HG02973 (cell line): ENCODE measurements at regions not wholly inside any gene's neighbourhood (a gene's known extent, or its start where the extent isn't known, plus 50 kb on each side); places are given as distances from the start of the nearest gene placed in this dataset.
"Not testable (repeated sequence)": the region's sequence is repeated elsewhere in the genome, so short reads cannot be mapped to it uniquely, and the experiment has no call there.

Experiments used
- ATAC-seq: cut with Tn5 transposase; IDR thresholded peaks from one replicate; pipeline ENCODE4 v1.9.1; 2021; ENCODE audit warnings: moderate library complexity; ENCODE audit not compliant: unreplicated experiment

DNA sequence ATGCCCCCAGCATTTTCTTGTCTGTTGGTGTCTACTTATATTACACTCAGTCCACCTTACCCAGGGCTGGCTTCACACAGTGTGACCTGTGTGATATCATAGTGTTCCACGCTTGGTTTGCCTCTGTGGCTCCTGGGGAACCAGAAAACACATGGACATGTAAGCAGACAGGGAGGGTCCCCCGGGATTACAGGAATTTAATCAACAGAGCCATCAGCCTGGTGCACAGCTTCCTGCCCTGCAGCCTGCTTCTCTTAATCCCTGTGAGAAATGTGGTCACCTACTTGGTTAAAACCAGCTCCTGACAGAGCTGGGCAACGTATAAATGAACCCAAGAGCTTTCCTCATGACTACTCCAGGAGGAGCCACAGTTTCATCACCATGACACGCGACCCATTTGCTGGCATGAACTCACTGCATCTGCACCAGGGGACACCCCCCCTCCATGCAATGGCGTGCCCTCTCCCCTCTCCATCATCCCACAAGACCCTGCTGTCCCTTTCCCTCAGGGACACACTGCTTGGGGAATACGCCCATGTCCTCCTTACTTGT, 152.1 kb downstream of the UQCRFS1 start:
- no peak for ATAC-seq

DNA sequence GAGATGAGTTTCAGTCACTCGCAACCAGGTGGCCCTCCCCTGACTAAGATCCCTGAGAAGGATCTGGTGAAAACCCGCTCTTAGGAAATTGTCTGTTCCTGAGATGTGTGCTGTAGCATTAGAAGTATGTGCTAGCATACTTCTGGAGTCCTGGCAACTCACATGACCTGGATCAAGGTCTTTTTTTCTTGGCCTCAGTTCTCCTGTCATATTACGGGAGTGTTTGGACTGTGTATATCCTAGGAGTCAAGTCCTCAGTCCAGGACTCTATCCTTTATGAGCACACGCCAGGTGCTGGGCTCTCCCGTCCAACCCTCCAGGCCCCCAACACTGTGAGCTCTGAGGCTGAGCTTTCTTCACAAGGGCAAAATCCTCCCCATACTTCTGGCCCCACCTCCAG, 156.4 kb downstream of the UQCRFS1 start:
- no peak for ATAC-seq

DNA sequence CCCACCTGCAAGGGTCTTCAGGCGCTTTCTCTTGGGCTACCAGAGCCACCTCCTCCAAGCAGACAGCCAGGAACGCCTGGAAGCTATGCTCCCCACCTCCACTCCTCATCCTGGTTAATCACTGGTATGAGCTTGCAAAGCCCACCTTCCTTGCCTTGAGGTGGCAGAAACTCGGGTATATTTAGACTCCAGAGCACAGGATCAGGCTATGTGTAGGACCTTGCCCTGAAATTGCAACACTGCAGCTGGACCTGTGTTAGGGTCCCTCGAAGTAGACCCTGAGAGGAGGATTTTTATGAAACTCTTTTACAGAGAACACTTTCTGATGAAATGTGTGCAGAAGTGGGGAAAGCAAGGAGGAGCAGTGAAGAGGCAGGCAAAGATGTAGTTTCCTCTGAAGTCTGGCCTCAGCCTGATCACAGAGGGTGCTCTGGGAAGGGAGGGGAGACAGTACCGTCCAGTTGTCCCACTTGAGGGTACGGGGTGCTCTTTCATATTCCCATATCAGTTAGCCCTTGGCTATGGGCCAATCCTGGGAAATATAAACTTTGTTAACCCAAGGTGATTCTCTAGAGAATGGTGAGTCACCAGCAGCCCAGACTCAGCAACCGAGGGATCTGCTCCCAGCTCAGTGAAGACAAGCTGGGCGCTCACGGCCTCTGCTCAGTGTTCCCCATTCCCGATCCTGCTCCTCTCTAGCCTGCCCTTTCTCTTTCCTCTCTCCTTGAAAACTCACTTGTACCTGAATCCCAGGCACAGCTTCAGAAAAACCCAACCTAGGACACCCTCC, 157.9 kb downstream of the UQCRFS1 start:
- ATAC-seq, result no peak

DNA sequence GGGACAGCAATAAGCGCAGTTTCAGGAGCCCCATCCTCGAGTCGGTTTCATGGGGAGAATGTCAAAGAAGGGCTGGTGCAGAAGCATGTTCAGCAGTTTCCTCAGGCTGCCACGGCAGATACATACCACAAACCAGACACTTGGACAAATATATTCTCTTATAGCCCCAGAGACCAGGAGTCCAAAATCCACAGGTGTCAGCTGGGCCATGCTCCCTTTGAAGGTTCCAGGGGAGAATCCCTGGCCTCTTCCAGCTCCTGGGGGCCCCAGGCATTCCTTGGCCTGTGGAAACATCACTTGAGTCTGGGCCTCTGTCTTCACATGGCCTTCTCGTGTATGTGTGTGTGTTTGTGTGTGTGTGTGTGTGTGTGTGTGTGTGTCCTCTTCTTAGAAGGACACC, 164.1 kb downstream of the UQCRFS1 start:
- no peak for ATAC-seq

DNA sequence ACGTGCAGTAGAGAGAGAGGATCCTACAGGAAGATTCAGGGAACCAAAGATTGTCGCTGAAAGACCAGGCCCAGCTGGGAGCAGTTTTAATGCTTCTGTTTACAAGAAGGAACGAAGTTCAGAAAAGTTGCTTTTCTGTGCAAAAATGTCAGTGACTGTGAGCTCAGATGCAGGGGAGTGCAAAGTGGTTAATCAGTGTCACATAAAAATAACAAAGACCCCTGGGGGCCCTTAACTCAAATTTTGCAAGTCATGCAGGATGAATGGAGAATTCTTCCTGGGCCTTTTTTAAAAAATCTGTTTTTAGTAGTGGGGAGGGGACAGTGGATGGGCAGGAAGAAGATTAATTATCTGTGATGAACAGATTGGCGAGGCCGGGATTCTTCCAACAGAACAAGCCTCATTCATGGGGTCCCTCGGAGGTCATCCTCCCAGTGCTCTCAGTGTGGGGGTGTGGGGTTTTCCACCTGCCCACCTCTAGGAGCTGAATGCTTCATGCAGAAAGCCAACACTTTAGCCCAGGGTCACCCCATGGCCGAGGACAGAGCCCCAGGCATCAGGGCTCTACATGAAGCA, 167.2 kb downstream of the UQCRFS1 start:
- ATAC-seq, result no peak

DNA sequence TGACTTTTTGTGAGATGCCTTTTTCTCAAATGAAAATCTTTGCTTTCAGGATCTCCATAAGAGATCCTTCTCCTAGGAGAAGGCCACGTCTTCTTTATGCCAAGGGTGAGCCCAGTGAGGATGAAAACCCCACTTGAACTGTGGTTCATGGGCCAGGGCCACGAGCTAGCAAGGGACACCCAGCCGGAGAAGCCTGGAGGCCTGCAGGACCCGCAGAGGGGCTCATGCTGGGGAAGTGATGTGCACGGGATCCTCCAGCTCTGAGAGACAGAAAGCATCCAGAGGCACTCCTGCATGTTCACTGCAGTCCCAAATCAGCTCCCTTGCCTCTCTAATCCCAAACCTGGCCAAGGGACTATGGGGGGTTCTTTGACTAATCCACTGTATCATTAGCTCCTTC, 168.9 kb downstream of the UQCRFS1 start:
- no peak for ATAC-seq

DNA sequence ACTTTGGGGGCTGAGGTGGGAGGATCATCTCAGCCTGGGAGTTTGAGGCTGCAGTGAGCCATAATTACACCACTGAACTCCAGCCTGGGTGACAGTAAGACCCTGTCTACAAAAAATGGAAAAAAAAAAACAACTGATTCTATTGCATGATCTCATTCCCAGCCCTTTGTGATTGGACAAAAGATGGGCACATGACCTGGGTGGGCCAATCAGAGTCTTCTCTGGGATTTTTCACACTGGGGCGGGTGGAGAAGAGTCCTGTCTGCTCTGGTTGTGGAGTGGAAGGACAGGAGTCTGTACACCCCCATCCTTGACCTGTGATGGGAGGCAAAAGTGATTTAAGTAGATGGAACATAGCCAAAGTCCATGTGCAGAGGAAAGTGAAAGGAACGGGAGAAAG, 170.5 kb downstream of the UQCRFS1 start:
- no peak for ATAC-seq

DNA sequence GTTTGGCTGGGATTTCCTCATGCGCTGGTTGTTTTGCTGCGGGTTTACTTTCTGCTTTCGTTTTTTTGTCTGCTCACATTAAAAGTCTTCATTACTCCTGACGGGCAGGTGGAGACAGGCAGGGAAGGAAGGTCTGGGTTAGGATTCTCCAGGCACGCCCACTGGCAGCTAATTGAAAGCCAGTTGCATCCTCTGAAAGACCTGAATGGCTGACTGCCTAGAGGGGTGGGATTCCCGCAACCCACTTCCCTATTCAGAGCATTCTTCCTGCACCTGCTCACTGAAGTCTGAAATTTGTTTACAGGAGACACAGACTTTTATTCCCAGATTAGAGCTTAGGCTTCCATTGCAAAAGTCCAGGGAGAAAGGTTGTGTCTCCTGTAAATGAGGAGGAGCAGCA, 172.0 kb downstream of the UQCRFS1 start:
- no peak for ATAC-seq

DNA sequence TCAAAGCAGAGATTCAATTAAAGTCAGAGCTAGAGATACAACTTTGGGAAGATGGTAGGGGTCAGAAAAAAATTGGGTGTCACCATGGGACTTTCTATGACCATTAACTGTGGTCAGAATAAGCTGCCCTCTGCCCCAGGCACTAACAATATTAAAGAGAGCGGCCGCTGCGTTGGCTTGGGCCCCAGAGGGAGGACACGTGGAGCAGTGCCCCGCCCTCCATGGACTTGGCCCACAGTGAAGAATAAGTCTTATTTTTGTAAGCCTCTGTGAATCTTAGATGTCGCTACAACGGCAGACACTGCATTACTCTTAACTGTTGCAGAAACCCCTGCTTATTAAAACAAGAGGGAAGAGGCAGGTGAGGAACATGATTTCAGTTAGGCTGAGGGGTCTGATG, 172.7 kb downstream of the UQCRFS1 start:
- ATAC-seq, result no peak

DNA sequence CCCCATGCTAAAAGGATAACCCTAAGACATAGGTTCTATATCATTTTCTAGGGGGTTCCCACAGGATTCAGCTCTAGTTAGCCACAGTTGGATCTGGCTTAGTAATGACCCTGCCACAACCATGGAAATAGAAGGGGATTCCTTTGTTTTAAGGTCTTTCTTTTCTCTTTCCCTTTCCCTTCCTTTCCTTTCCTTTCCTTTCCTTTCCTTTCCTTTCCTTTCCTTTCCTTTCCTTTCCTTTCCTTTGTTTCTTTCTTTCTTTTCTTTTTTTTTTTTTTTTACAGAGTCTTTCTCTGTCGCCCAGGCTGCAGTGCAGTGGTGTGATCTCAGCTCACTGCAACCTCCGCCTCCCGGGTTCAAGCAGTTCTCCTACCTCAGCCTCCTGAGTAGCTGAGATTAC, 173.9 kb downstream of the UQCRFS1 start:
- not testable (repeated sequence) for ATAC-seq

DNA sequence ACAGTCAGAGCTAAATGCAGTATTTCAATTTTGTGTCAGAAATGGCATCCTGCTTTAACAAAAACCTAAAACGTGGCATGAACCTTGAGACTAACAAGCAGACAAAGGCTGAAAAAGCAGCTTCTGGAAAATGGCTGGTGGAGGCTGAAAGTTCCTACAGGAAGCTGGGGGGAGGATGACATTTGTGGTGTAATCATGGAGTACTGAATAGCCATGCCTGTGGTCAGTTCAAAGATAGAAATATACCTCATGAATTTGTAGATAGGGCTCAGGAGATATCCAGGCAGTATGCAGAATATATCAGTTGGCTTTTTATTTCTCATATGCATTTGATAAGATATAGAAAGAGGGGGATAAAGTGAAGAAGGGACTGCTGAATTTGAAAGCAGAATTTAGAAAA, 181.7 kb downstream of the UQCRFS1 start:
- ATAC-seq, result no peak

DNA sequence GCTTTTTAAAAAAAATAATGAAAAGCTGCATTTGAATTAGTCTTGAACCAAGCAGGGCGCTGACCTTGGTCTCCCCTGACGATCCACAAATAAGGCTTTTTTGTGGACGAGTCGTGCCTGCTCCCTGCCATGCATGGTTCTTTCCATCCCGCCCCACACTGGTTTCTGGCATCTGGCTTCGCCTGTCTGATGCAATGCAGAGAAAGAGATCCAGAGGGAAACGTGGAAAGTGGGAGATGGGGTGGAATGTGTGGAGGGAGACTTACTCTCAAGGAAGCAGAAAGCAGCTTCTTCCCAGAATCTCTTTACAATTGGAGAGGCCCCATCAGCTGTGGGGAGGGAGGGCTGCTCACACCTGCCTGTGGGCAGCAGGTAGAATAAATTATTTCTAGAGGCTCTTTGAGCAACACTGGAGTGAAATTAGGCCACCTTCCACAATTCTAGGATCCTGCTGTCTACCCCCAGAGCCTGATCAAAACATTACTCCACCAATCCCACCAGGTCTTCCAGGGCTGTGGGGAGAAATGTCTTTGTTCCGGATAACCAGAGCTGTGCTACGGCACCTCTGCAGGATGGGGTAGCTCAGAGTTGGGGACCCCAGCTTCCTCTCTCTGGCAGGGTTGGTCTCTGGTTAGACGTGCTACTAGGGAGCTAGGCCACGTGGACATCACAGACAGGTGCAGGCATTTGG, 183.5 kb downstream of the UQCRFS1 start:
- no peak for ATAC-seq

DNA sequence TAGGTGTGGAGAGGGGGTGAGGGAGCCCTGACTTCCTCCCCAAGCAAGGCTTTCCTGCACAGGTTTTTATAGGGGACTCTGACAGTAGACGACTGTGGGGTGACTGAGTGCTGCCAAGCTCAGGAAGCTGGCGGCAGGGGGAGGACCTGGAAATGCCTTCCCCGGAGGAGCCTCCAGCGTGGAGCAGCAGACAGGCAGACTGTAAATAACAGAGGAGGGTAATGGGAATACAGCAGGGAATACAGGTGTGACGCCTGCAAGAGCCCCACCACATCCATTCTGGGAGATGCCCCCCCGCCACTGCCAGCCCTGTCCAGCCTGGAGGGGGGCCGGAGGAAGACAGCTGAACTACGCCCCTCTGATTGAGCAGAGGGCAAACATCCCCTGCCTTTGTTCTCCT, 190.4 kb downstream of the UQCRFS1 start:
- ATAC-seq, result no peak

DNA sequence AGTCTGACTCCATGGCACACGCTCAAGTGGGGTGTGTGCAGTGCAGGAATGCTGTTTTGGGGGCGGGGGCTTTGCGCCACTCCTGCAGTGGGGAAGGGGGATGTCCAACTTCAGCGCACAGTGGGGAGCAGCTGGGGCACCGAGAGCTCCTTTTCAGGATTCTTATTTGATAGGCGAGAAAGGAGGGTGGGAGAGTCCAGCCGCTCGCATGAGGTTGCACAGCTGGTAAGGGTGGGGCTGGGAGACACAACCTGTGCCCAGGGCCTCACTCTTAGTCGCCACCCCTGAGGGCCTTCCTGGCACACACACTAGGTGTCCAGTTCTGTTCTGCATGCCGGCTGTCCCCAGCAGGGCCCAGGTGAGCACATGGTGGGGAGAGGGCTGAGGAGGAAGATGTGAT, 190.8 kb downstream of the UQCRFS1 start:
- no peak for ATAC-seq

DNA sequence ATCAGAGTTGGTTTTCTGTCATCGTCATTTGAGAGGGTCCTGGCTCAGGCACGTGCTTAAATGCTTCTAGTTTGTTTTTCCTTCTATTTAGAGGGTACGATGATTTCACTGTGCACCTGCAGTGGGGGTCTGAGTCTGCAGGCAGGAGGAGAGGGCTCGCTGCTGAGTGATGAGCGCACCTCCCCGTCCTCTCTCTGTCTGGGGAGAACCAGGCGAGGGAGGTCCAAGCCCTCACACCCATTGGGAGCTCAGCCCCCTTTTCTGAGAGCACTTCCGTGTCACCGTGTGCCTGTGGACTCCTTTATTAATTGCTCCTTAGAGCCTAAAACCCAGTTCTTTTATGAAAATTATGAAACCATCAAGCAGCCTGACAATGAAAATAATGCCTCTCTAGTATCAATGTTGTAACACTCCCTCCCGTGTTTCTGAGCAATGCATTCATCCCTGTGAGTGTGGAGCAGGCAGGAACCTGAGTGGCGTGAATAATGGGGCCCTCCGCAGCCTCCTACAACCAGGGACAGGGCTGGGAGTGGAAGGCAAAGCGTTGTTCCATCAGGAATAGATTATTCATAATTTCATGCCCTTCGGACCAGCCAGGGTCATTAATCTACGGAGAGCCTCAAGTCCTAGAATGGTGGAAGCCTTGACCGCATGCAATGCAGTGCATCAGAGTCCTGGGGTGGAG, 191.6 kb downstream of the UQCRFS1 start:
- no peak for ATAC-seq

DNA sequence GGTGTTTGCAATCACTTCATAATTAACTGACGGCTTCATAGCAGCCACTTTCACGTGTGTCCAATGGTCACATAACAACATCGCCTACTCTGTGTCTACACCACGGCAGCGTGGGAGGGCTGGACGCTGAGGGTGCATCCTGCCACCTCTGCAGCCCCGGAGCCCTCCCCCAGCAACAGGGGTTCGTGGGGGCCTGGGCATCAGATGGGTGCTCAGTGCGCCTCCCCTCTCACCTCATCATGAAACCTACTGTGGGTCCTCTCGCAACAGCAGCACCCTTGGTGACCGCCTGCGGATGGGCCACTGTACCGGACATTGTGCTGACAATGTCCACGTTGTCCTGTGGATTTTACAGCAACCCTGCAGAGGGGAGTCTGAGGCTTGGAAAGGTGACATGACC, 193.5 kb downstream of the UQCRFS1 start:
- no peak for ATAC-seq

DNA sequence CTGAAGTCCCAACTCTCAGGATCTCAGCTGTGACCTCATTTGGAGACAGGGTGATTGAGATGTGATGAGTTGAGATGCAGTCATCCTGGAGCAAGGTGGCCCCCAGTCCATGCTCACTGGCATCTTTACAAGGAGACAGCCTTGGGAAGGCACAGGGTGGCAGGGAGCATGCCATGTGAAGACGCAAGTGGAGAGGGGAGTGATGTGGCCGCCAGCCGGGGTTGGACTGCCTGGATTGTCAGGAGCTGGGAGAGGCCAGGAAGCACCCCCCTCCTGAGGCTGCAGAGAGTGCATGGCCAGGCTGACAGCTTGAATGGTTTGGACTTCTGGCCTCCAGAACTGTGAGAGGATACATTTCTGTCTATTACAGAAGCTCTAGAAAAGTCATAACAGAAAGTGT, 194.4 kb downstream of the UQCRFS1 start:
- no peak for ATAC-seq

DNA sequence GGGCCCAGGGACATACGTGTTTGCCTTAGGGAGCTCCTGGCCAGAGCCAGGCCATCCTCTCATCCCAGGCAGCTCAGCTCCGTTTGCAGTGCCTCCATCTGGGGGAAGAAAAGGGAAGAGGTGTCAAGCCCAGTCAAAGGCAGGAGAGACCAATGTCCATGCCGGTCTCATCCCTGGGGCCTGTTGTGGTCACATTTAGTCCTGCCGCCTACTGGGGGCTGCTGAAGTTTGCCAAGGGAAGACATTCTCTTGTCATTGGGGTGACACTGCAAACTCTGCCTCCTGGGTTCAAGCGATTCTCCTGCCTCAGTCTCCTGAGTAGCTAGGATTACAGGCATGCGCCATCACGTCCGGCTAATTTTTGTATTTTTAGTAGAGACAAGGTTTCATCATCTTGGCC, 195.2 kb downstream of the UQCRFS1 start:
- ATAC-seq, result no peak

DNA sequence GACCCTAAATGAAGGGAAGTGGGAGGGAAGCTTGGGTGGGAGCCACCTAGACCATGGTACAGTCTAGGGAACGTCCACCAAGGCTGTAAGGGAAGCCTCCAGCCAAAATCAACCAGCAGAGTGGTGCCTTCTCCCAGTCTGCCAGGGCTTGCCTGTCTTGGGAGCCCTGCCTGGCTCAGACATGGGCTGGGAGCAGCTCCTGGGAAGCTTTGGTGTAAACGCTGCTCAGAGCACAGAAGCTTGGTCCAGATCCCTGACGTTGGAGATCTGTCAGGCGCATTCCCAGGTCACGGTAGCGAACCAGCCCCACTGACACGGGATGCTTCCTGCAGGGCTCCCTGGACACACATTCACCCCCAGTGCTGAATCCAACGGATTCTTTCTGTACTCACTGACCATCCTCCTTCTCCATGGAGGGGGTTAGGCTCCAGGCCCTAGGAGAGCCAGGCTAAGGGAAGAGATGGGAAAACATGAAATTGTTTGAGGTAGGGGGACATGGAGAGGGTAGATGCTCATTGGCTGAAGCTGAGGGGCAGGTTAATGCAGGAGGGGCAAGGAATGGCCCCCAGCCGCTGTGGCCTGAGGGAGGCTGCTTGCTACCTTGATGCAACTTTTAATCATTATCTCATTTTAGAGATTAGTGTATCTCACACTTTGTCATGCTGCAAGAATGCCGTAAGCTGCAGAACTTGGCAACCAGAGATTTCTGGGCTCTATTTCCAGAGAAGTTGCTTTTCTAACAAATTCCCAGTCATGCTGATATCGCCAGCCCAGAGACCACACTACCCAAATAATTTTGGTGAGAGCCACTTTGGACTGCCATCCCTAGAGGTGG, 195.8 kb downstream of the UQCRFS1 start:
- ATAC-seq, result no peak

DNA sequence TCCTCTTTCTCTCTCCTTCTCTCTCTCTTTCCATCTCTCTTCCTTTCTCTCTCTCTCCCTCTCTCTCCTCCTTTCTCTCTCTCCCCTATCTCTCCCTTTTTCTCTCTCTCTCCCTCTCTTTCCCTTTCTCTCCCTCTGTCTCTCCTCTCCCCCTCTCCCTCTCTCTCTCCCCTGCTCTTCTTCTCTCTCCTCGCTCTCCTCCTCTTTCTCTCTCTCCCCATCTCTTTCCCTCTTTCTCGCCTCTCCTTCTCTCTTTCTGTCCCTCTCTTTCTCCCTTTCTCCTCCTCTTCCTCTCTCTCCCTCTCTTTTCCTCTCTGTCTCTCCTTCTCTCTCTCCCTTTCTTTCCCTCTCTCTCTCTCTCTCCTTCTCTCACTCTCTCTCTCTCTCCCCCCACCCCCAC, 196.6 kb downstream of the UQCRFS1 start:
- no peak for ATAC-seq

DNA sequence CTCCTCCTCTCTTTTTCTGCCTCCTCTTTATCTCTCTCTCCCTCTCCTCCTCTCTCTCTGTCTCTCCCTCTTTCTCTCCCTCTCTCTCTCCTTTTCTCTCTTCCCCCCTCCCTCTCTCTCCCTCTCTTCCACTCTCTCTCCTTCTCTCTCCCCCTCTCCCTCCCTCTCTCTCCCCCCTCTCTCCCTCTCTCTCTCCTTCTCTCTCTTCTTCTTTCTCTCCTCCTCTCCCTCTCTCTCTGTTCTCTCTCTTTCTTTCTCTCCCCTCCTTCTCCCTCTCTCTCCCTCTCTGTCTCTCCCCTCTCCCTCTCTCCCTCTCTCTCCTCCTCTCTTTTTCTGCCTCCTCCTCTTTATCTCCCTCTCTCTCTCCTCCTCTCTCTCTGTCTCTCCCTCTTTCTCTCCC, 197.4 kb downstream of the UQCRFS1 start:
- ATAC-seq, result no peak
